ENCODE measurements at regions not wholly inside any gene's neighbourhood (a gene's known extent, or its start where the extent isn't known, plus 50 kb on each side); places are given as distances from the start of the nearest gene placed in this dataset.
"Not testable (repeated sequence)": the region's sequence is repeated elsewhere in the genome, so short reads cannot be mapped to it uniquely, and the experiment has no call there.

GRCh38 chrX:40893251-40893910, 158.0 kb upstream of the MED14 start:
- no peak for DNase-seq

GRCh38 chrX:40895246-40895645, 159.9 kb upstream of the MED14 start:
- no peak for DNase-seq

- DNase-seq: no peak
Measured at GRCh38 chrX:40897718-40898270, 162.5 kb upstream of the MED14 start.

- DNase-seq: not testable (repeated sequence)
Measured at GRCh38 chrX:40904739-40905138, 169.4 kb upstream of the MED14 start.

- DNase-seq: no peak
Measured at GRCh38 chrX:40908026-40908425, 172.7 kb upstream of the MED14 start.

- no peak for DNase-seq
Measured at GRCh38 chrX:40908857-40909475, 173.6 kb upstream of the MED14 start.

GRCh38 chrX:40912166-40912565, 173.1 kb upstream of the USP9X start:
- DNase-seq: no peak

- DNase-seq: no peak
Measured at GRCh38 chrX:40912576-40912975, 172.7 kb upstream of the USP9X start.

- no peak for DNase-seq
Measured at GRCh38 chrX:40920351-40920750, 164.9 kb upstream of the USP9X start.

GRCh38 chrX:40922307-40922706, 162.9 kb upstream of the USP9X start:
- DNase-seq: no peak

- DNase-seq: not testable (repeated sequence)
Measured at GRCh38 chrX:40926739-40927427, 158.4 kb upstream of the USP9X start.

GRCh38 chrX:40928076-40928475, 157.2 kb upstream of the USP9X start:
- DNase-seq: no peak

- no peak for DNase-seq
Measured at GRCh38 chrX:40931921-40932320, 153.3 kb upstream of the USP9X start.

- no peak for DNase-seq
Measured at GRCh38 chrX:40933132-40933705, 152.0 kb upstream of the USP9X start.

GRCh38 chrX:40933706-40934425, 151.4 kb upstream of the USP9X start:
- no peak for DNase-seq

- no peak for DNase-seq
Measured at GRCh38 chrX:40936827-40937226, 148.4 kb upstream of the USP9X start.

- no peak for DNase-seq
Measured at GRCh38 chrX:40938423-40938822, 146.8 kb upstream of the USP9X start.

GRCh38 chrX:40943093-40943641, 142.1 kb upstream of the USP9X start:
- DNase-seq: no peak

GRCh38 chrX:40945361-40945713, 139.9 kb upstream of the USP9X start:
- DNase-seq: no peak

- DNase-seq: no peak
Measured at GRCh38 chrX:40947276-40947675, 138.0 kb upstream of the USP9X start.

- DNase-seq: no peak
Measured at GRCh38 chrX:40949071-40949470, 136.2 kb upstream of the USP9X start.

GRCh38 chrX:40950546-40950945, 134.7 kb upstream of the USP9X start:
- DNase-seq: no peak

GRCh38 chrX:40951407-40951806, 133.8 kb upstream of the USP9X start:
- DNase-seq: not testable (repeated sequence)
